Neural progenitor cell (in vitro differentiated cells): ENCODE measurements at regions not wholly inside any gene's neighbourhood (a gene's known extent, or its start where the extent isn't known, plus 50 kb on each side); places are given as distances from the start of the nearest gene placed in this dataset.

Experiments used
- EZH2 ChIP-seq: fragments of 200-600 bp; sonication (generic); IDR thresholded peaks from 2 replicates; pipeline ENCODE4 v1.6.1; 2017; ENCODE audit warnings: antibody characterized with exemption, mild to moderate bottlenecking, moderate library complexity
- TF ChIP-seq, protein P1 (sequence below): fragments of 200-600 bp; sonication (generic); IDR thresholded peaks from 2 replicates; pipeline ENCODE4 v1.5.1; 2017; ENCODE audit warnings: antibody characterized with exemption, mild to moderate bottlenecking

DNA sequence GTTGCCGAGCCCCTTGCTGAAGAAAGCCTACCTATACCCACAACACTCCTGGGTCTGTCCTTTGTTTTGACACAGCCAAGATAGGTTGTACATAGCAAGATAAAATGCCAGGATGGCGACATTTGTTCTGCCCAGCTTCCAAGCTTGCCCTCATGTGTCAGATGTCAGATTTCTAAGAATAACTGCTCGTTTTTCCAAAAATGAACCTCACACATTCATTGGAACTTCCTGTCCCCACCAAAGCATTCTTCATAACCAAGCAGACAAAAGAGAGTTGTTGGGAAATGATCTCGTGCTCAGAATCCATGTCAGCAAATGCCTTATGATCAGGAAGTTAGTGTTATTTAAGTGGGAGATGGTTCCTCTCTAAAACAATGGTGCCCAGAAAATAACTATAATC is 210.1 kb downstream of the ZNF608 start:
- TF ChIP-seq, protein P1, sequence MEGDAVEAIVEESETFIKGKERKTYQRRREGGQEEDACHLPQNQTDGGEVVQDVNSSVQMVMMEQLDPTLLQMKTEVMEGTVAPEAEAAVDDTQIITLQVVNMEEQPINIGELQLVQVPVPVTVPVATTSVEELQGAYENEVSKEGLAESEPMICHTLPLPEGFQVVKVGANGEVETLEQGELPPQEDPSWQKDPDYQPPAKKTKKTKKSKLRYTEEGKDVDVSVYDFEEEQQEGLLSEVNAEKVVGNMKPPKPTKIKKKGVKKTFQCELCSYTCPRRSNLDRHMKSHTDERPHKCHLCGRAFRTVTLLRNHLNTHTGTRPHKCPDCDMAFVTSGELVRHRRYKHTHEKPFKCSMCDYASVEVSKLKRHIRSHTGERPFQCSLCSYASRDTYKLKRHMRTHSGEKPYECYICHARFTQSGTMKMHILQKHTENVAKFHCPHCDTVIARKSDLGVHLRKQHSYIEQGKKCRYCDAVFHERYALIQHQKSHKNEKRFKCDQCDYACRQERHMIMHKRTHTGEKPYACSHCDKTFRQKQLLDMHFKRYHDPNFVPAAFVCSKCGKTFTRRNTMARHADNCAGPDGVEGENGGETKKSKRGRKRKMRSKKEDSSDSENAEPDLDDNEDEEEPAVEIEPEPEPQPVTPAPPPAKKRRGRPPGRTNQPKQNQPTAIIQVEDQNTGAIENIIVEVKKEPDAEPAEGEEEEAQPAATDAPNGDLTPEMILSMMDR = no peak
- TF ChIP-seq EZH2 = no peak
